WTC11 (cell line): ENCODE measurements at regions not wholly inside any gene's neighbourhood (a gene's known extent, or its start where the extent isn't known, plus 50 kb on each side); places are given as distances from the start of the nearest gene placed in this dataset.

ENCODE experiments used
- ATAC-seq: fragments of 200-7000 bp; cut with Tn5 transposase; 2 replicates; pipeline ENCODE4 v1.10.0; 2021; ENCODE audit warnings: mild to moderate bottlenecking, moderate library complexity
- CTCF ChIA-PET: fragments of 300-600 bp; sonication (Branson Sonifier 250); formaldehyde crosslinking; loops from one replicate; lab custom pipeline; 2021; ENCODE audit warnings: antibody characterized with exemption; lab: Charles Lee
- POLR2A ChIA-PET: fragments of 350-600 bp; sonication (Branson Sonifier 250); formaldehyde crosslinking; loops from one replicate; lab custom pipeline; 2021; ENCODE audit warnings: antibody characterized with exemption; lab: Charles Lee
- DNase-seq: peaks from one replicate; pipeline ENCODE4 v3.0.0; 2021; ENCODE audit warnings: low spot score
- H3K27ac Mint-ChIP-seq: 2 replicates; pipeline ENCODE4 v1.8.0; 2021; ENCODE audit warnings: mixed read lengths
- H3K27me3 Mint-ChIP-seq: 2 replicates; pipeline ENCODE4 v1.8.0; 2021; ENCODE audit warnings: low read depth, mild to moderate bottlenecking, moderate library complexity, mixed read lengths
- H3K36me3 Mint-ChIP-seq: 2 replicates; pipeline ENCODE4 v1.8.0; 2021; ENCODE audit warnings: mixed read lengths
- H3K4me1 Mint-ChIP-seq: 2 replicates; pipeline ENCODE4 v1.8.0; 2022; ENCODE audit warnings: mixed read lengths
- H3K4me3 Mint-ChIP-seq: 2 replicates; pipeline ENCODE4 v1.8.0; 2021; ENCODE audit warnings: mild to moderate bottlenecking, moderate library complexity, mixed read lengths
- H3K9me3 Mint-ChIP-seq: 2 replicates; pipeline ENCODE4 v1.8.0; 2021; ENCODE audit warnings: mixed read lengths
- AR ChIP-seq: fragments of 250-450 bp; sonication (Bioruptor Pico); IDR thresholded peaks from 2 replicates; pipeline ENCODE4 v1.9.0; 2021; ENCODE audit warnings: mild to moderate bottlenecking
- ATF2 ChIP-seq: sonication (generic); formaldehyde crosslinking; IDR thresholded peaks from 2 replicates; pipeline ENCODE4 v1.8.1; 2022; ENCODE audit warnings: low read depth, missing genetic modification reagents, borderline replicate concordance
- ATF6 ChIP-seq: sonication (generic); formaldehyde crosslinking; IDR thresholded peaks from 2 replicates; pipeline ENCODE4 v1.8.1; 2023; ENCODE audit warnings: mild to moderate bottlenecking, missing genetic modification reagents
- CTCF ChIP-seq: fragments of 200-600 bp; IDR thresholded peaks from 2 replicates; pipeline ENCODE4 v1.8.0; 2022; ENCODE audit warnings: antibody characterized with exemption
- E2F5 ChIP-seq: sonication (generic); formaldehyde crosslinking; IDR thresholded peaks from 2 replicates; pipeline ENCODE4 v1.8.1; 2022; ENCODE audit warnings: mild to moderate bottlenecking, moderate library complexity, missing genetic modification reagents
- ESRRA ChIP-seq: sonication (generic); formaldehyde crosslinking; IDR thresholded peaks from 2 replicates; pipeline ENCODE4 v1.8.1; 2022; ENCODE audit warnings: mild to moderate bottlenecking, missing genetic modification reagents, borderline replicate concordance
- HMGA2 ChIP-seq: fragments of 250-450 bp; sonication (Bioruptor Pico); IDR thresholded peaks from 2 replicates; pipeline ENCODE4 v1.4.0; 2021; ENCODE audit warnings: mild to moderate bottlenecking, moderate library complexity
- JAZF1 ChIP-seq: fragments of 250-450 bp; sonication (Bioruptor Pico); IDR thresholded peaks from 2 replicates; pipeline ENCODE4 v1.9.0; 2021; ENCODE audit warnings: moderate library complexity, mild to moderate bottlenecking, inconsistent platforms
- JUN ChIP-seq: sonication (generic); formaldehyde crosslinking; IDR thresholded peaks from 2 replicates; pipeline ENCODE4 v1.8.0; 2023; ENCODE audit warnings: mild to moderate bottlenecking, missing genetic modification reagents
- KAT7 ChIP-seq: sonication (generic); formaldehyde crosslinking; IDR thresholded peaks from 2 replicates; pipeline ENCODE4 v1.8.1; 2023; ENCODE audit warnings: missing genetic modification reagents, mild to moderate bottlenecking, borderline replicate concordance
- MAX ChIP-seq: sonication (generic); formaldehyde crosslinking; IDR thresholded peaks from 2 replicates; pipeline ENCODE4 v1.8.0; 2022; ENCODE audit warnings: mild to moderate bottlenecking, missing genetic modification reagents
- NR3C1 ChIP-seq: sonication (generic); formaldehyde crosslinking; conservative IDR thresholded peaks from 2 replicates; pipeline ENCODE4 v1.8.1; 2023; ENCODE audit warnings: low read depth, mild to moderate bottlenecking, missing genetic modification reagents
- SOX15 ChIP-seq: fragments of 250-450 bp; sonication (Bioruptor Pico); IDR thresholded peaks from 2 replicates; pipeline ENCODE4 v1.9.0; 2021; ENCODE audit warnings: mild to moderate bottlenecking
- SP1 ChIP-seq: sonication (generic); formaldehyde crosslinking; conservative IDR thresholded peaks from 2 replicates; pipeline ENCODE4 v1.8.1; 2022; ENCODE audit warnings: missing genetic modification reagents
- TEAD1 ChIP-seq: sonication (generic); formaldehyde crosslinking; IDR thresholded peaks from 2 replicates; pipeline ENCODE4 v1.8.0; 2022; ENCODE audit warnings: mild to moderate bottlenecking, missing genetic modification reagents
- TP53 ChIP-seq: sonication (generic); formaldehyde crosslinking; IDR thresholded peaks from 2 replicates; pipeline ENCODE4 v1.8.1; 2023; ENCODE audit warnings: mild to moderate bottlenecking, missing genetic modification reagents
- USF1 ChIP-seq: sonication (generic); formaldehyde crosslinking; IDR thresholded peaks from 2 replicates; pipeline ENCODE4 v1.8.0; 2022; ENCODE audit warnings: mild to moderate bottlenecking, missing genetic modification reagents
- ZBTB21 ChIP-seq: sonication (generic); formaldehyde crosslinking; IDR thresholded peaks from 2 replicates; pipeline ENCODE4 v1.8.1; 2023; ENCODE audit warnings: mild to moderate bottlenecking, missing genetic modification reagents, borderline replicate concordance
- ZBTB43 ChIP-seq: sonication (generic); formaldehyde crosslinking; IDR thresholded peaks from 2 replicates; pipeline ENCODE4 v1.8.1; 2023; ENCODE audit warnings: mild to moderate bottlenecking, missing genetic modification reagents
- ZNF396 ChIP-seq: fragments of 250-450 bp; sonication (Bioruptor Pico); IDR thresholded peaks from 2 replicates; pipeline ENCODE4 v1.8.0; 2021; ENCODE audit warnings: mild to moderate bottlenecking, moderate library complexity, borderline replicate concordance
- ZNF416 ChIP-seq: fragments of 250-450 bp; sonication (Bioruptor Pico); IDR thresholded peaks from 2 replicates; pipeline ENCODE4 v1.9.0; 2021; ENCODE audit warnings: mild to moderate bottlenecking, inconsistent platforms
- ZNF671 ChIP-seq: fragments of 250-450 bp; sonication (Bioruptor Pico); IDR thresholded peaks from 2 replicates; pipeline ENCODE4 v1.8.0; 2021; ENCODE audit warnings: mild to moderate bottlenecking

- ATAC-seq (peak; percentile 68), DNase-seq (peak; percentile 50)
- POLR2A ChIA-PET: no interaction called here
- H3K36me3 Mint-ChIP-seq: no peaks in the 10 kb centered on the region
- TF ChIP-seq AR (CRISPR knock-in tag): no peak
- no peak for TF ChIP-seq KAT7
- TF ChIP-seq ZNF396 (CRISPR knock-in tag): no peak
- no peak for TF ChIP-seq ZNF416 (CRISPR knock-in tag)
- TF ChIP-seq SOX15 (CRISPR knock-in tag): no peak
- no peak for TF ChIP-seq USF1 (CRISPR knock-in tag)
- TF ChIP-seq ATF2: no peak
- no peak for TF ChIP-seq MAX
- no peak for TF ChIP-seq ATF6 (CRISPR knock-in tag)
- no peak for TF ChIP-seq JAZF1 (CRISPR knock-in tag)
- TF ChIP-seq ZNF671 (CRISPR knock-in tag): no peak
- no peak for TF ChIP-seq HMGA2 (CRISPR knock-in tag)
- no peak for TF ChIP-seq TP53 (CRISPR knock-in tag)
- no peak for TF ChIP-seq ESRRA (CRISPR knock-in tag)
- H3K9me3 Mint-ChIP-seq: no peaks in the 10 kb centered on the region
- CTCF ChIA-PET: no interaction called here
- peaks cover 77% of the 10 kb centered on the region for H3K4me1 Mint-ChIP-seq
- peak overlapping the region; percentile 96 for H3K27ac Mint-ChIP-seq
- H3K27me3 Mint-ChIP-seq: no peaks in the 10 kb centered on the region
- H3K4me3 Mint-ChIP-seq: peak overlapping the region; percentile 50
Observed at GRCh38 chr6:98039443-98039842, 756.4 kb upstream of the MMS22L start.

- H3K4me3 Mint-ChIP-seq: peak overlapping the region; percentile 50
- TF ChIP-seq NR3C1 (CRISPR knock-in tag) (no peak), SP1 (CRISPR knock-in tag) (peak; percentile 49), USF1 (CRISPR knock-in tag) (no peak), CTCF (no peak), JUN (CRISPR knock-in tag) (no peak), ZBTB21 (CRISPR knock-in tag) (0 out of 2 replicates have a peak, but pooled peaks have one; percentile 60), TEAD1 (CRISPR knock-in tag) (peak; percentile 40; the same call in 1 of the 2 replicates), ZBTB43 (CRISPR knock-in tag) (0 out of 2 replicates have a peak, but pooled peaks have one; percentile 51), E2F5 (CRISPR knock-in tag) (no peak)
Observed at GRCh38 chr6:98039904-98040607, 757.0 kb upstream of the MMS22L start.

More at GRCh38 chr6:98039904-98040607, 757.0 kb upstream of the MMS22L start:
- peaks cover 83% of the 10 kb centered on the region for H3K4me1 Mint-ChIP-seq
- no peaks in the 10 kb centered on the region for H3K9me3 Mint-ChIP-seq
- ATAC-seq (peak; percentile 69), DNase-seq (no peak)
- no peaks in the 10 kb centered on the region for H3K36me3 Mint-ChIP-seq
- no peaks in the 10 kb centered on the region for H3K27me3 Mint-ChIP-seq
- POLR2A ChIA-PET: no interaction called here
- H3K27ac Mint-ChIP-seq: peak overlapping the region; percentile 96
- CTCF ChIA-PET: no interaction called here
